HCT116 (cell line): ENCODE measurements at regions not wholly inside any gene's neighbourhood (a gene's known extent, or its start where the extent isn't known, plus 50 kb on each side); places are given as distances from the start of the nearest gene placed in this dataset.

Source experiments
- ATAC-seq: fragments of 200-7000 bp; cut with Tn5 transposase; 2 replicates; pipeline ENCODE4 v1.9.1; 2020; ENCODE audit warnings: mild to moderate bottlenecking, moderate library complexity
- BruUV-seq: library from RNA; stranded (reverse); fragments of 400-500 nt; replicated peaks from 2 replicates; lab custom pipeline; 2021; lab: Mats Ljungman, UMichigan
- CTCF ChIA-PET: fragments of 300-600 bp; sonication (Branson Sonifier 250); formaldehyde crosslinking; loops from one replicate; lab custom pipeline; 2021; ENCODE audit warnings: antibody characterized with exemption; lab: Charles Lee
- POLR2A ChIA-PET: fragments of 300-600, 350-600 bp; sonication (Branson Sonifier 250); formaldehyde crosslinking; loops from one replicate; lab custom pipeline; 2021; ENCODE audit warnings: antibody characterized with exemption; lab: Charles Lee
- RAD21 ChIA-PET, 2 experiments: fragments of 300-600 bp; sonication (Branson Sonifier 250); formaldehyde crosslinking; loops; one replicate each; lab custom pipeline; 2023; ENCODE audit warnings: low total read pairs in 2 of 2; ENCODE audit not compliant: uncharacterized antibody in 2 of 2, unreplicated experiment in 2 of 2, low non-redundant PET in 1 of 2; lab: Charles Lee
- DNase-seq: peaks from one replicate; pipeline ENCODE4 v3.0.0-alpha.2; 2010; ENCODE audit warnings: low read depth, low spot score
- H2AFZ ChIP-seq: fragments of 200-600 bp; shearing (Covaris generic), sonication (generic); 2 replicates; pipeline ENCODE4 v1.6.1; 2017; ENCODE audit warnings: low read depth, mixed run types, mixed read lengths, antibody characterized with exemption, low read length; ENCODE audit not compliant: poor library complexity, severe bottlenecking
- H3K27ac ChIP-seq: 2 replicates; pipeline ENCODE4 v1.5.1; 2012; ENCODE audit warnings: low read depth, low read length
- H3K27me3 ChIP-seq: fragments of 200-600 bp; sonication (generic); 2 replicates; pipeline ENCODE4 v1.6.1; 2016; ENCODE audit warnings: mixed run types, low read length, mixed read lengths; ENCODE audit not compliant: insufficient read depth
- H3K36me3 ChIP-seq, 2 experiments: fragments of 200-500 bp in 1 of 2; fragments of 200-600 bp in 1 of 2; sonication (Bioruptor generic) in 1 of 2; sonication (generic) in 1 of 2; 2 replicates each; pipeline versions ENCODE4 v1.5.1 to v1.6.1; 2014 to 2016; ENCODE audit warnings: low read length in 2 of 2, inconsistent platforms in 1 of 2, mixed read lengths in 1 of 2, mixed run types in 1 of 2; ENCODE audit not compliant: insufficient read depth in 2 of 2, control insufficient read depth in 1 of 2
- H3K4me1 ChIP-seq, 2 experiments: fragments of 200-600 bp in 1 of 2; sonication (generic) in 1 of 2; 2 replicates each; pipeline versions ENCODE4 v1.5.1 to v1.6.1; 2012 to 2017; ENCODE audit warnings: low read length in 2 of 2, inconsistent platforms in 1 of 2, mild to moderate bottlenecking in 1 of 2, mixed read lengths in 1 of 2, mixed run types in 1 of 2, moderate library complexity in 1 of 2; ENCODE audit not compliant: insufficient read depth in 2 of 2, control insufficient read depth in 1 of 2
- H3K4me2 ChIP-seq: fragments of 200-600 bp; sonication (generic); 2 replicates; pipeline ENCODE4 v1.6.1; 2017; ENCODE audit warnings: mixed run types, low read length, mixed read lengths
- H3K4me3 ChIP-seq, 2 experiments: fragments of 200-600 bp in 1 of 2; sonication (generic) in 1 of 2; replicated peaks in 1 of 2; 2 replicates each; pipeline ENCODE4 v1.5.1; 2011 to 2016; ENCODE audit warnings: low read length in 2 of 2, control low read depth in 1 of 2, low read depth in 1 of 2, mild to moderate bottlenecking in 1 of 2, mixed read lengths in 1 of 2, mixed run types in 1 of 2
- H3K79me2 ChIP-seq: fragments of 200-600 bp; sonication (generic); 2 replicates; pipeline ENCODE4 v1.6.1; 2017; ENCODE audit warnings: mild to moderate bottlenecking, mixed run types, low read length, moderate library complexity, mixed read lengths; ENCODE audit not compliant: insufficient read depth
- H3K9ac ChIP-seq: fragments of 200-600 bp; sonication (generic); 2 replicates; pipeline ENCODE4 v1.6.1; 2016; ENCODE audit warnings: low read length, mixed read lengths
- H3K9me2 ChIP-seq: fragments of 200-600 bp; sonication (generic), shearing (Covaris generic); 2 replicates; pipeline ENCODE4 v1.6.1; 2017; ENCODE audit warnings: mixed run types, mild to moderate bottlenecking, moderate library complexity; ENCODE audit not compliant: insufficient read depth
- H3K9me3 ChIP-seq, 2 experiments: fragments of 200-500 bp in 1 of 2; fragments of 200-600 bp in 1 of 2; sonication (Bioruptor generic) in 1 of 2; sonication (generic) in 1 of 2; 2 replicates each; pipeline ENCODE4 v1.6.1; 2014 to 2017; ENCODE audit warnings: low read length in 2 of 2, mixed read lengths in 2 of 2, inconsistent platforms in 1 of 2, low read depth in 1 of 2, mild to moderate bottlenecking in 1 of 2, mixed run types in 1 of 2, moderate library complexity in 1 of 2; ENCODE audit not compliant: control insufficient read depth in 1 of 2, insufficient read depth in 1 of 2
- H4K20me1 ChIP-seq: fragments of 200-600 bp; sonication (generic), shearing (Covaris generic); 2 replicates; pipeline ENCODE4 v1.6.1; 2017; ENCODE audit warnings: mixed run types, mild to moderate bottlenecking, moderate library complexity; ENCODE audit not compliant: insufficient read depth
- CBX3 ChIP-seq: IDR thresholded peaks from 2 replicates; pipeline ENCODE4 v1.6.1; 2012; ENCODE audit warnings: low read depth
- CEBPB ChIP-seq: IDR thresholded peaks from 2 replicates; pipeline ENCODE4 v1.6.1; 2012; ENCODE audit warnings: low read depth
- CTCF ChIP-seq, 3 experiments: fragments of 200-600 bp in 1 of 3; sonication (generic) in 1 of 3; IDR thresholded peaks in 2 of 3; conservative IDR thresholded peaks in 1 of 3; 2 replicates each; pipeline ENCODE4 v1.5.1; 2012 to 2017; ENCODE audit warnings: low read depth in 2 of 3, low read length in 2 of 3, antibody characterized with exemption in 1 of 3, borderline replicate concordance in 1 of 3, control low read depth in 1 of 3, mild to moderate bottlenecking in 1 of 3, mixed read lengths in 1 of 3, mixed run types in 1 of 3, moderate library complexity in 1 of 3; ENCODE audit not compliant: insufficient read depth in 1 of 3
- EGR1 ChIP-seq: IDR thresholded peaks from 2 replicates; pipeline ENCODE4 v1.6.1; 2012; ENCODE audit warnings: low read depth
- ELF1 ChIP-seq: IDR thresholded peaks from 2 replicates; pipeline ENCODE4 v1.6.1; 2012; ENCODE audit warnings: low read depth, borderline replicate concordance
- EZH2 ChIP-seq: fragments of 200-600 bp; sonication (generic); IDR thresholded peaks from 2 replicates; pipeline ENCODE4 v1.6.1; 2017; ENCODE audit warnings: antibody characterized with exemption, mixed run types
- EZH2phosphoT487 ChIP-seq: fragments of 200-600 bp; IDR thresholded peaks from 2 replicates; pipeline ENCODE4 v1.6.1; 2018; ENCODE audit warnings: antibody characterized with exemption, borderline replicate concordance
- MAX ChIP-seq: IDR thresholded peaks from 2 replicates; pipeline ENCODE4 v1.6.1; 2012
- POLR2A ChIP-seq: IDR thresholded peaks from 2 replicates; pipeline ENCODE4 v1.7.0; 2011; ENCODE audit warnings: borderline replicate concordance; ENCODE audit not compliant: insufficient read depth, insufficient read length; ENCODE audit errors: extremely low read depth
- POLR2AphosphoS5 ChIP-seq: IDR thresholded peaks from 2 replicates; pipeline ENCODE4 v1.6.1; 2011; ENCODE audit warnings: mild to moderate bottlenecking, low read depth, low read length, moderate library complexity
- REST ChIP-seq: IDR thresholded peaks from 2 replicates; pipeline ENCODE4 v1.6.1; 2012; ENCODE audit warnings: low read depth
- SIN3A ChIP-seq: IDR thresholded peaks from 2 replicates; pipeline ENCODE4 v1.6.1; 2012; ENCODE audit warnings: low read depth
- SRF ChIP-seq: IDR thresholded peaks from 2 replicates; pipeline ENCODE4 v1.6.1; 2012; ENCODE audit warnings: low read depth
- TCF7L2 ChIP-seq: IDR thresholded peaks from 2 replicates; pipeline ENCODE4 v1.7.0; 2011; ENCODE audit warnings: borderline replicate concordance, inconsistent platforms; ENCODE audit not compliant: insufficient read depth, insufficient read length; ENCODE audit errors: extremely low read depth
- ZFX ChIP-seq: fragments of 450-650 bp; IDR thresholded peaks from 2 replicates; pipeline ENCODE4 v1.6.1; 2017
- ZNF274 ChIP-seq: fragments of 200-500 bp; sonication (Bioruptor generic); IDR thresholded peaks from 2 replicates; pipeline ENCODE4 v1.6.1; 2014; ENCODE audit warnings: mild to moderate bottlenecking, low read depth, low read length, inconsistent platforms
- intact Hi-C: fragments of 100-400 bp; cut with micrococcal nuclease; formaldehyde crosslinking; loops from 2 replicates; pipeline ENCODE4 v1.10.0; 2022
- TF ChIP-seq, protein P1 (sequence below): IDR thresholded peaks from 2 replicates; pipeline ENCODE4 v1.6.1; 2012
- TF ChIP-seq, protein P2 (sequence below): IDR thresholded peaks from 2 replicates; pipeline ENCODE4 v1.6.1; 2011; ENCODE audit warnings: mild to moderate bottlenecking, low read length, moderate library complexity; ENCODE audit not compliant: insufficient replicate concordance; ENCODE audit errors: extremely low read depth

- Histone ChIP-seq H3K36me3 (no peaks in the 10 kb centered on the region), H3K9me3 (no peaks in the 10 kb centered on the region), H3K9me2 (peaks cover 3% of the 10 kb centered on the region; the same call in 1 of the 2 replicates), H4K20me1 (no peaks in the 10 kb centered on the region), H3K9ac (no peak overlapping the region), H3K27me3 (no peaks in the 10 kb centered on the region), H3K27ac (no peak overlapping the region), H2AFZ (no peak overlapping the region), H3K4me3 (no peak overlapping the region), H3K4me1 (no peaks in the 10 kb centered on the region), H3K79me2 (no peaks in the 10 kb centered on the region), H3K4me2 (no peak overlapping the region)
- TF ChIP-seq POLR2AphosphoS5 (no peak), TCF7L2 (no peak), CEBPB (no peak), EGR1 (no peak), CBX3 (no peak), CTCF (IDR thresholded peaks at IDR 0.05 in 2 of 3, conservative IDR thresholded peaks at IDR 0.05 in 1 of 3; ENCODE audit: borderline replicate concordance in 1 of 3, insufficient read depth in 1 of 3, low read depth in 2 of 3, low read length in 2 of 3) (no peak), SIN3A (no peak), EZH2phosphoT487 (no peak), POLR2A (no peak), REST (no peak), ZFX (no peak), ZNF274 (no peak), ELF1 (no peak), MAX (no peak), EZH2 (no peak), SRF (no peak)
- TF ChIP-seq, protein P1, sequence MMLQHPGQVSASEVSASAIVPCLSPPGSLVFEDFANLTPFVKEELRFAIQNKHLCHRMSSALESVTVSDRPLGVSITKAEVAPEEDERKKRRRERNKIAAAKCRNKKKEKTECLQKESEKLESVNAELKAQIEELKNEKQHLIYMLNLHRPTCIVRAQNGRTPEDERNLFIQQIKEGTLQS = no peak
- TF ChIP-seq, protein P2, sequence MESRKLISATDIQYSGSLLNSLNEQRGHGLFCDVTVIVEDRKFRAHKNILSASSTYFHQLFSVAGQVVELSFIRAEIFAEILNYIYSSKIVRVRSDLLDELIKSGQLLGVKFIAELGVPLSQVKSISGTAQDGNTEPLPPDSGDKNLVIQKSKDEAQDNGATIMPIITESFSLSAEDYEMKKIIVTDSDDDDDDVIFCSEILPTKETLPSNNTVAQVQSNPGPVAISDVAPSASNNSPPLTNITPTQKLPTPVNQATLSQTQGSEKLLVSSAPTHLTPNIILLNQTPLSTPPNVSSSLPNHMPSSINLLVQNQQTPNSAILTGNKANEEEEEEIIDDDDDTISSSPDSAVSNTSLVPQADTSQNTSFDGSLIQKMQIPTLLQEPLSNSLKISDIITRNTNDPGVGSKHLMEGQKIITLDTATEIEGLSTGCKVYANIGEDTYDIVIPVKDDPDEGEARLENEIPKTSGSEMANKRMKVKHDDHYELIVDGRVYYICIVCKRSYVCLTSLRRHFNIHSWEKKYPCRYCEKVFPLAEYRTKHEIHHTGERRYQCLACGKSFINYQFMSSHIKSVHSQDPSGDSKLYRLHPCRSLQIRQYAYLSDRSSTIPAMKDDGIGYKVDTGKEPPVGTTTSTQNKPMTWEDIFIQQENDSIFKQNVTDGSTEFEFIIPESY = no peak
- intact Hi-C loops = no loop called here
- no TSS peak for BruUV-seq
- ATAC-seq (no peak), DNase-seq (no peak)
- ChIA-PET RAD21 (no interaction called here), POLR2A (no interaction called here), CTCF (no interaction called here)
Observed at GRCh38 chr5:93008502-93009207, 572.4 kb downstream of the NR2F1-AS1 start.
